Activated naive CD4-positive, alpha-beta T cell treated with anti-CD3 and anti-CD28 coated beads for 36 hours (primary cell): ENCODE measurements at regions not wholly inside any gene's neighbourhood (a gene's known extent, or its start where the extent isn't known, plus 50 kb on each side); places are given as distances from the start of the nearest gene placed in this dataset.

ENCODE experiments used
- CTCF ChIA-PET: fragments of 350-600 bp; sonication (Branson Sonifier 250); formaldehyde crosslinking; loops from one replicate; lab custom pipeline; 2021; ENCODE audit warnings: antibody characterized with exemption; lab: Charles Lee
- DNase-seq: peaks from one replicate; pipeline ENCODE4 v3.0.0-alpha.2; 2020
- H3K27ac Mint-ChIP-seq: one replicate; pipeline ENCODE4 v1.8.0; 2021; ENCODE audit warnings: mild to moderate bottlenecking, mixed read lengths
- H3K27me3 Mint-ChIP-seq: one replicate; pipeline ENCODE4 v1.8.0; 2021; ENCODE audit warnings: low read depth, mixed read lengths
- H3K36me3 Mint-ChIP-seq: one replicate; pipeline ENCODE4 v1.8.0; 2021; ENCODE audit warnings: low read depth, mixed read lengths
- H3K4me1 Mint-ChIP-seq: one replicate; pipeline ENCODE4 v1.8.0; 2021; ENCODE audit warnings: low read depth, mixed read lengths
- H3K4me3 Mint-ChIP-seq: one replicate; pipeline ENCODE4 v1.8.0; 2021; ENCODE audit warnings: mild to moderate bottlenecking, moderate library complexity, mixed read lengths
- H3K9me3 Mint-ChIP-seq: one replicate; pipeline ENCODE4 v1.8.0; 2021; ENCODE audit warnings: mixed read lengths
- intact Hi-C: fragments of 100-400 bp; cut with micrococcal nuclease; formaldehyde crosslinking; loops from one replicate; pipeline ENCODE4 v1.15.1; 2023

- no peak overlapping the region for H3K4me3 Mint-ChIP-seq
- peaks cover 17% of the 10 kb centered on the region for H3K9me3 Mint-ChIP-seq
- no peak for DNase-seq
- H3K4me1 Mint-ChIP-seq = no peaks in the 10 kb centered on the region
- CTCF ChIA-PET = interaction anchor here (0.6 kb wide), 1 partner anchor 19 kb away, joined by 3 read pairs; no protein-coding TSS in a partner anchor
- H3K36me3 Mint-ChIP-seq = no peaks in the 10 kb centered on the region
- intact Hi-C loops = no loop called here
- H3K27me3 Mint-ChIP-seq = no peaks in the 10 kb centered on the region
- H3K27ac Mint-ChIP-seq = no peak overlapping the region
Measured at GRCh38 chr3:63029921-63030320, 154.7 kb upstream of the CADPS start.

- Mint-ChIP-seq H3K27ac (no peak overlapping the region), H3K4me3 (no peak overlapping the region), H3K4me1 (no peaks in the 10 kb centered on the region), H3K9me3 (peaks cover 15% of the 10 kb centered on the region), H3K36me3 (no peaks in the 10 kb centered on the region), H3K27me3 (no peaks in the 10 kb centered on the region)
- DNase-seq = no peak
- intact Hi-C loops = no loop called here
- CTCF ChIA-PET = interaction anchor here (0.6 kb wide), 1 partner anchor 19 kb away, joined by 3 read pairs; no protein-coding TSS in a partner anchor
Measured at GRCh38 chr3:63030666-63031065, 155.4 kb upstream of the CADPS start.

GRCh38 chr3:63032881-63033280 lies 157.7 kb upstream of the CADPS start:
- Mint-ChIP-seq H3K36me3 (no peaks in the 10 kb centered on the region), H3K27ac (no peak overlapping the region), H3K4me1 (no peaks in the 10 kb centered on the region), H3K9me3 (peaks cover 11% of the 10 kb centered on the region), H3K27me3 (no peaks in the 10 kb centered on the region), H3K4me3 (no peak overlapping the region)
- CTCF ChIA-PET = no interaction called here
- intact Hi-C loops = no loop called here
- DNase-seq = no peak

- no peaks in the 10 kb centered on the region for H3K36me3 Mint-ChIP-seq
- H3K4me1 Mint-ChIP-seq = no peaks in the 10 kb centered on the region
- no peak for DNase-seq
- no peak overlapping the region for H3K4me3 Mint-ChIP-seq
- H3K9me3 Mint-ChIP-seq = peaks cover 11% of the 10 kb centered on the region
- H3K27ac Mint-ChIP-seq = no peak overlapping the region
- H3K27me3 Mint-ChIP-seq = no peaks in the 10 kb centered on the region
- intact Hi-C loops = no loop called here
- CTCF ChIA-PET = no interaction called here
Measured at GRCh38 chr3:63034101-63034500, 158.9 kb upstream of the CADPS start.

GRCh38 chr3:63037116-63037515 lies 161.9 kb upstream of the CADPS start:
- Mint-ChIP-seq H3K4me1 (no peaks in the 10 kb centered on the region), H3K9me3 (no peaks in the 10 kb centered on the region), H3K36me3 (no peaks in the 10 kb centered on the region), H3K27ac (no peak overlapping the region), H3K27me3 (no peaks in the 10 kb centered on the region), H3K4me3 (no peak overlapping the region)
- DNase-seq = no peak
- CTCF ChIA-PET = interaction anchor here (0.6 to 0.7 kb wide), 3 partner anchors 12 to 466 kb away, joined by 3 to 4 read pairs (median 4); no protein-coding TSS in a partner anchor
- intact Hi-C loops = no loop called here

GRCh38 chr3:63042833-63043232 lies 167.6 kb upstream of the CADPS start:
- Mint-ChIP-seq H3K9me3 (peaks cover 9% of the 10 kb centered on the region), H3K27ac (no peak overlapping the region), H3K4me1 (no peaks in the 10 kb centered on the region), H3K4me3 (no peak overlapping the region), H3K27me3 (no peaks in the 10 kb centered on the region), H3K36me3 (no peaks in the 10 kb centered on the region)
- intact Hi-C loops = no loop called here
- no peak for DNase-seq
- CTCF ChIA-PET = no interaction called here

GRCh38 chr3:63043631-63044030 lies 168.4 kb upstream of the CADPS start:
- CTCF ChIA-PET = no interaction called here
- Mint-ChIP-seq H3K9me3 (peaks cover 9% of the 10 kb centered on the region), H3K4me1 (no peaks in the 10 kb centered on the region), H3K27me3 (no peaks in the 10 kb centered on the region), H3K27ac (no peak overlapping the region), H3K4me3 (no peak overlapping the region), H3K36me3 (no peaks in the 10 kb centered on the region)
- intact Hi-C loops = no loop called here
- DNase-seq = no peak

GRCh38 chr3:63046152-63046551 lies 170.9 kb upstream of the CADPS start:
- Mint-ChIP-seq H3K36me3 (no peaks in the 10 kb centered on the region), H3K27me3 (no peaks in the 10 kb centered on the region), H3K9me3 (peaks cover 9% of the 10 kb centered on the region), H3K4me3 (no peak overlapping the region), H3K4me1 (no peaks in the 10 kb centered on the region), H3K27ac (no peak overlapping the region)
- DNase-seq = no peak
- intact Hi-C loops = no loop called here
- CTCF ChIA-PET = no interaction called here

- intact Hi-C loops = no loop called here
- Mint-ChIP-seq H3K36me3 (no peaks in the 10 kb centered on the region), H3K27me3 (no peaks in the 10 kb centered on the region), H3K9me3 (peaks cover 9% of the 10 kb centered on the region), H3K27ac (no peak overlapping the region), H3K4me1 (no peaks in the 10 kb centered on the region), H3K4me3 (no peak overlapping the region)
- DNase-seq = no peak
- CTCF ChIA-PET = no interaction called here
Measured at GRCh38 chr3:63046580-63046979, 171.4 kb upstream of the CADPS start.

GRCh38 chr3:63047068-63047467 lies 171.9 kb upstream of the CADPS start:
- Mint-ChIP-seq H3K9me3 (peaks cover 9% of the 10 kb centered on the region), H3K27me3 (no peaks in the 10 kb centered on the region), H3K27ac (no peak overlapping the region), H3K4me1 (no peaks in the 10 kb centered on the region), H3K36me3 (no peaks in the 10 kb centered on the region), H3K4me3 (no peak overlapping the region)
- DNase-seq = no peak
- intact Hi-C loops = no loop called here
- CTCF ChIA-PET = no interaction called here

- H3K4me3 Mint-ChIP-seq = no peak overlapping the region
- CTCF ChIA-PET = interaction anchor here (0.6 to 1.2 kb wide), 2 partner anchors 12 to 18 kb away, joined by 3 to 4 read pairs; no protein-coding TSS in a partner anchor
Measured at GRCh38 chr3:63048367-63049326, 173.4 kb upstream of the CADPS start.

GRCh38 chr3:63050548-63051177 lies 175.4 kb upstream of the CADPS start:
- intact Hi-C loops = no loop called here
- Mint-ChIP-seq H3K4me3 (no peak overlapping the region), H3K4me1 (no peaks in the 10 kb centered on the region), H3K9me3 (peaks cover 2% of the 10 kb centered on the region), H3K36me3 (no peaks in the 10 kb centered on the region), H3K27me3 (no peaks in the 10 kb centered on the region), H3K27ac (no peak overlapping the region)
- CTCF ChIA-PET = no interaction called here
- no peak for DNase-seq

More at GRCh38 chr3:63048367-63049326, 173.4 kb upstream of the CADPS start:
- intact Hi-C loops = no loop called here
- H3K4me1 Mint-ChIP-seq = no peaks in the 10 kb centered on the region
- DNase-seq = no peak
- no peak overlapping the region for H3K27ac Mint-ChIP-seq
- no peaks in the 10 kb centered on the region for H3K36me3 Mint-ChIP-seq
- peaks cover 9% of the 10 kb centered on the region for H3K9me3 Mint-ChIP-seq
- no peaks in the 10 kb centered on the region for H3K27me3 Mint-ChIP-seq
